HL-60 (cell line): ENCODE measurements at regions not wholly inside any gene's neighbourhood (a gene's known extent, or its start where the extent isn't known, plus 50 kb on each side); places are given as distances from the start of the nearest gene placed in this dataset.

ENCODE experiments used
- POLR2AphosphoS5 ChIP-seq: IDR thresholded peaks from 2 replicates; pipeline ENCODE4 v1.6.1; 2012; ENCODE audit warnings: low read depth
- TF ChIP-seq, protein P1 (sequence below): IDR thresholded peaks from one replicate; pipeline ENCODE4 v1.5.1; 2011; ENCODE audit warnings: low read length, control low read depth, inconsistent platforms; ENCODE audit not compliant: insufficient read depth

DNA sequence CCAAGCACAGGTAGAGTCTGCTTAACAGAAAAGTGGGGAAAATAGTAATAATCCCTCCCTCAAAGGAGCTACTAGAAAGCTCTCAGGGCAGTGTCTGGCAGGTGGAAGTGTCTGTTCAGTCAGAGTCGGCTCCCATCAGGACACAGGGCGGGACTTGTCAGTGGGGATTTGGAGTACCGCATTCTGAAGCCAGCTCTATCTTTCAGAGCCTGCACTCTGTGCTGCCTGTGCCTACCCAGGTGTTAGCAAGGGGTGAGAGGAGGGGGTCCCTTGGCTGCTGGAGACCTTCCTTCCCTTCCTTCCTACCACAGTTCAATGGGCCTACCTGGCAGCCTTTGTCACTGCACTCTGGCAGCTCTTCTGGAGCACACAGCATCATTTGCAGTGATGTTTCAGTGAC lies 615.5 kb downstream of the AJAP1 start:
- TF ChIP-seq, protein P1, sequence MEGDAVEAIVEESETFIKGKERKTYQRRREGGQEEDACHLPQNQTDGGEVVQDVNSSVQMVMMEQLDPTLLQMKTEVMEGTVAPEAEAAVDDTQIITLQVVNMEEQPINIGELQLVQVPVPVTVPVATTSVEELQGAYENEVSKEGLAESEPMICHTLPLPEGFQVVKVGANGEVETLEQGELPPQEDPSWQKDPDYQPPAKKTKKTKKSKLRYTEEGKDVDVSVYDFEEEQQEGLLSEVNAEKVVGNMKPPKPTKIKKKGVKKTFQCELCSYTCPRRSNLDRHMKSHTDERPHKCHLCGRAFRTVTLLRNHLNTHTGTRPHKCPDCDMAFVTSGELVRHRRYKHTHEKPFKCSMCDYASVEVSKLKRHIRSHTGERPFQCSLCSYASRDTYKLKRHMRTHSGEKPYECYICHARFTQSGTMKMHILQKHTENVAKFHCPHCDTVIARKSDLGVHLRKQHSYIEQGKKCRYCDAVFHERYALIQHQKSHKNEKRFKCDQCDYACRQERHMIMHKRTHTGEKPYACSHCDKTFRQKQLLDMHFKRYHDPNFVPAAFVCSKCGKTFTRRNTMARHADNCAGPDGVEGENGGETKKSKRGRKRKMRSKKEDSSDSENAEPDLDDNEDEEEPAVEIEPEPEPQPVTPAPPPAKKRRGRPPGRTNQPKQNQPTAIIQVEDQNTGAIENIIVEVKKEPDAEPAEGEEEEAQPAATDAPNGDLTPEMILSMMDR, result no peak
- no peak for TF ChIP-seq POLR2AphosphoS5
